ENCODE measurements at regions not wholly inside any gene's neighbourhood (a gene's known extent, or its start where the extent isn't known, plus 50 kb on each side); places are given as distances from the start of the nearest gene placed in this dataset.

- no peaks in the 10 kb centered on the region for H3K79me2 ChIP-seq (ENCODE audit: insufficient read depth, low read length)
- H3K4me1 ChIP-seq (ENCODE audit: control insufficient read depth in 1 of 2, insufficient read depth in 2 of 2, low read length in 2 of 2), result no peaks in the 10 kb centered on the region
- TF ChIP-seq RAD21 (IDR thresholded peaks at IDR 0.05; ENCODE audit: low read depth), result no peak
- TF ChIP-seq CTCF (IDR thresholded peaks at IDR 0.05 in 2 of 3, conservative IDR thresholded peaks at IDR 0.05 in 1 of 3; ENCODE audit: borderline replicate concordance in 1 of 3, insufficient read depth in 1 of 3, low read depth in 2 of 3, low read length in 2 of 3), result no peak
- no peak for TF ChIP-seq SP1 (IDR thresholded peaks at IDR 0.05; ENCODE audit: low read depth)
- TF ChIP-seq SRF (IDR thresholded peaks at IDR 0.05; ENCODE audit: low read depth), result no peak
- no peak for TF ChIP-seq EZH2phosphoT487 (IDR thresholded peaks at IDR 0.05; ENCODE audit: borderline replicate concordance)
- TF ChIP-seq POLR2AphosphoS5 (IDR thresholded peaks at IDR 0.05; ENCODE audit: low read depth, low read length), result no peak
- TF ChIP-seq ZNF274 (IDR thresholded peaks at IDR 0.05; ENCODE audit: low read depth, low read length), result no peak
- TF ChIP-seq EGR1 (IDR thresholded peaks at IDR 0.05; ENCODE audit: low read depth), result no peak
- TF ChIP-seq ZFX (IDR thresholded peaks at IDR 0.05), result no peak
- no peak for TF ChIP-seq POLR2A (IDR thresholded peaks at IDR 0.05; ENCODE audit: borderline replicate concordance, extremely low read depth, insufficient read depth, insufficient read length)
- no peak for TF ChIP-seq ZBTB33 (IDR thresholded peaks at IDR 0.05; ENCODE audit: extremely low read depth, insufficient replicate concordance, low read length)
- no peak overlapping the region for H2AFZ ChIP-seq (ENCODE audit: low read depth, low read length, poor library complexity, severe bottlenecking)
- no peaks in the 10 kb centered on the region for H3K9me3 ChIP-seq (ENCODE audit: control insufficient read depth in 1 of 2, insufficient read depth in 1 of 2, low read depth in 1 of 2, low read length in 2 of 2)
- H3K9ac ChIP-seq (ENCODE audit: low read length), result no peak overlapping the region
- ChIA-PET RAD21 (ENCODE audit: low non-redundant PET in 1 of 2, low total read pairs in 2 of 2, uncharacterized antibody in 2 of 2, unreplicated experiment in 2 of 2) (no interaction called here), CTCF (no interaction called here), POLR2A (no interaction called here)
- H3K27ac ChIP-seq (ENCODE audit: low read depth, low read length), result no peak overlapping the region
- BruUV-seq (replicated peaks), result no TSS peak
- intact Hi-C loops (cut with micrococcal nuclease), result no loop called here
- H3K36me3 ChIP-seq (ENCODE audit: control insufficient read depth in 1 of 2, insufficient read depth in 2 of 2, low read length in 2 of 2), result no peaks in the 10 kb centered on the region
- H3K4me2 ChIP-seq (ENCODE audit: low read length), result no peak overlapping the region
- H4K20me1 ChIP-seq (ENCODE audit: insufficient read depth), result no peaks in the 10 kb centered on the region
- ATAC-seq, result no peak
- no peaks in the 10 kb centered on the region for H3K9me2 ChIP-seq (ENCODE audit: insufficient read depth)
- H3K4me3 ChIP-seq (replicated peaks in 1 of 2; ENCODE audit: low read depth in 1 of 2, low read length in 2 of 2), result no peak overlapping the region
- no peak for DNase-seq (ENCODE audit: low read depth, low spot score)
- H3K27me3 ChIP-seq (ENCODE audit: insufficient read depth, low read length), result peaks cover 59% of the 10 kb centered on the region
These were observed 91.8 kb downstream of the MRPL46 start for GRCh38 chr15:88375234-88375927.
